Colonic mucosa (tissue), 4 donors: ENCODE measurements at regions not wholly inside any gene's neighbourhood (a gene's known extent, or its start where the extent isn't known, plus 50 kb on each side); places are given as distances from the start of the nearest gene placed in this dataset.

ENCODE experiments used
- DNase-seq: peaks from one replicate; pipeline ENCODE4 v3.0.0-alpha.2; 2020
- H3K27ac ChIP-seq: fragments of 200-600 bp; one replicate; pipeline ENCODE4 v1.8.0; 2021
- H3K27me3 ChIP-seq: fragments of 200-600 bp; one replicate; pipeline ENCODE4 v1.8.0; 2021
- H3K36me3 ChIP-seq: fragments of 200-600 bp; one replicate; pipeline ENCODE4 v1.8.0; 2021
- H3K4me1 ChIP-seq: fragments of 200-600 bp; one replicate; pipeline ENCODE4 v1.8.0; 2021; ENCODE audit warnings: mild to moderate bottlenecking
- H3K4me3 ChIP-seq: fragments of 200-600 bp; one replicate; pipeline ENCODE4 v1.8.0; 2021
- H3K9ac ChIP-seq, 2 donors: one replicate each; pipeline ENCODE4 v1.7.0; 2013; ENCODE audit warnings: control low read depth in 2 of 2, low read depth in 2 of 2, low read length in 2 of 2
- H3K9me3 ChIP-seq: fragments of 200-600 bp; one replicate; pipeline ENCODE4 v1.8.0; 2021
- CTCF ChIP-seq: fragments of 200-600 bp; IDR thresholded peaks from one replicate; pipeline ENCODE4 v1.8.0; 2022; ENCODE audit warnings: antibody characterized with exemption, mild to moderate bottlenecking
- intact Hi-C: fragments of 100-400 bp; cut with DNase I; formaldehyde crosslinking; loops from one replicate; pipeline ENCODE4 v1.14.1; 2022
- donor health status: healthy.
- donor health status: DM: no; HTN: no; CAD: no.
- donor health status: DM: no; HTN: no; CAD: no.

GRCh38 chr4:126027601-126028000 lies 712.8 kb downstream of the FAT4 start:
- Histone ChIP-seq H3K9me3 (no peaks in the 10 kb centered on the region), H3K4me1 (no peaks in the 10 kb centered on the region), H3K27me3 (no peaks in the 10 kb centered on the region), H3K36me3 (no peaks in the 10 kb centered on the region), H3K9ac (no peak overlapping the region), H3K4me3 (no peak overlapping the region), H3K27ac (no peak overlapping the region)
- no peak for DNase-seq
- TF ChIP-seq CTCF, result no peak
- intact Hi-C loops, result no loop called here

GRCh38 chr4:126028876-126029275 lies 714.1 kb downstream of the FAT4 start:
- intact Hi-C loops, result no loop called here
- no peaks in the 10 kb centered on the region for H3K27me3 ChIP-seq
- no peaks in the 10 kb centered on the region for H3K36me3 ChIP-seq

GRCh38 chr4:126037231-126037630 lies 722.5 kb downstream of the FAT4 start:
- no peak for DNase-seq
- no peaks in the 10 kb centered on the region for H3K9me3 ChIP-seq
- H3K4me3 ChIP-seq, result no peak overlapping the region
- H3K4me1 ChIP-seq, result no peaks in the 10 kb centered on the region
- H3K27me3 ChIP-seq, result no peaks in the 10 kb centered on the region
- intact Hi-C loops, result no loop called here
- no peaks in the 10 kb centered on the region for H3K36me3 ChIP-seq
- no peak overlapping the region for H3K9ac ChIP-seq
- TF ChIP-seq CTCF, result no peak
- no peak overlapping the region for H3K27ac ChIP-seq

More at GRCh38 chr4:126028876-126029275, 714.1 kb downstream of the FAT4 start:
- Histone ChIP-seq H3K9ac (no peak overlapping the region), H3K9me3 (no peaks in the 10 kb centered on the region), H3K27ac (no peak overlapping the region), H3K4me1 (no peaks in the 10 kb centered on the region), H3K4me3 (no peak overlapping the region)
- TF ChIP-seq CTCF, result no peak
- DNase-seq, result no peak

GRCh38 chr4:126038502-126039144 lies 723.9 kb downstream of the FAT4 start:
- Histone ChIP-seq H3K4me3 (no peak overlapping the region), H3K27me3 (no peaks in the 10 kb centered on the region), H3K27ac (no peak overlapping the region), H3K36me3 (no peaks in the 10 kb centered on the region), H3K4me1 (no peaks in the 10 kb centered on the region), H3K9ac (no peak overlapping the region), H3K9me3 (no peaks in the 10 kb centered on the region)
- no peak for DNase-seq
- intact Hi-C loops, result no loop called here
- TF ChIP-seq CTCF, result no peak

- Histone ChIP-seq H3K9ac (no peak overlapping the region), H3K4me1 (no peaks in the 10 kb centered on the region), H3K36me3 (no peaks in the 10 kb centered on the region), H3K27me3 (no peaks in the 10 kb centered on the region), H3K4me3 (no peak overlapping the region), H3K9me3 (no peaks in the 10 kb centered on the region), H3K27ac (no peak overlapping the region)
- intact Hi-C loops, result no loop called here
- no peak for TF ChIP-seq CTCF
- no peak for DNase-seq
Observed at GRCh38 chr4:126046081-126046614, 731.4 kb downstream of the FAT4 start.
